Activated naive CD8-positive, alpha-beta T cell treated with anti-CD3 and anti-CD28 coated beads, Interleukin-2, amount 50 U/mL, for 24 hours (primary cell): ENCODE measurements at regions not wholly inside any gene's neighbourhood (a gene's known extent, or its start where the extent isn't known, plus 50 kb on each side); places are given as distances from the start of the nearest gene placed in this dataset.
"Not testable (repeated sequence)": the region's sequence is repeated elsewhere in the genome, so short reads cannot be mapped to it uniquely, and the experiment has no call there.

ENCODE experiments used
- ATAC-seq: fragments of 150-1000 bp; cut with Tn5 transposase; one replicate; pipeline ENCODE4 v1.10.0; 2021
- DNase-seq: peaks from one replicate; pipeline ENCODE4 v3.0.0; 2021
- H3K27ac Mint-ChIP-seq: one replicate; pipeline ENCODE4 v1.8.0; 2021; ENCODE audit warnings: mild to moderate bottlenecking, mixed read lengths
- H3K27me3 Mint-ChIP-seq: one replicate; pipeline ENCODE4 v1.8.0; 2021; ENCODE audit warnings: mixed read lengths
- H3K36me3 Mint-ChIP-seq: one replicate; pipeline ENCODE4 v1.8.0; 2021; ENCODE audit warnings: low read depth, mixed read lengths
- H3K4me1 Mint-ChIP-seq: one replicate; pipeline ENCODE4 v1.8.0; 2021; ENCODE audit warnings: mixed read lengths
- H3K4me3 Mint-ChIP-seq: one replicate; pipeline ENCODE4 v1.8.0; 2021; ENCODE audit warnings: mild to moderate bottlenecking, moderate library complexity, mixed read lengths
- H3K9me3 Mint-ChIP-seq: one replicate; pipeline ENCODE4 v1.8.0; 2021; ENCODE audit warnings: mixed read lengths

DNA sequence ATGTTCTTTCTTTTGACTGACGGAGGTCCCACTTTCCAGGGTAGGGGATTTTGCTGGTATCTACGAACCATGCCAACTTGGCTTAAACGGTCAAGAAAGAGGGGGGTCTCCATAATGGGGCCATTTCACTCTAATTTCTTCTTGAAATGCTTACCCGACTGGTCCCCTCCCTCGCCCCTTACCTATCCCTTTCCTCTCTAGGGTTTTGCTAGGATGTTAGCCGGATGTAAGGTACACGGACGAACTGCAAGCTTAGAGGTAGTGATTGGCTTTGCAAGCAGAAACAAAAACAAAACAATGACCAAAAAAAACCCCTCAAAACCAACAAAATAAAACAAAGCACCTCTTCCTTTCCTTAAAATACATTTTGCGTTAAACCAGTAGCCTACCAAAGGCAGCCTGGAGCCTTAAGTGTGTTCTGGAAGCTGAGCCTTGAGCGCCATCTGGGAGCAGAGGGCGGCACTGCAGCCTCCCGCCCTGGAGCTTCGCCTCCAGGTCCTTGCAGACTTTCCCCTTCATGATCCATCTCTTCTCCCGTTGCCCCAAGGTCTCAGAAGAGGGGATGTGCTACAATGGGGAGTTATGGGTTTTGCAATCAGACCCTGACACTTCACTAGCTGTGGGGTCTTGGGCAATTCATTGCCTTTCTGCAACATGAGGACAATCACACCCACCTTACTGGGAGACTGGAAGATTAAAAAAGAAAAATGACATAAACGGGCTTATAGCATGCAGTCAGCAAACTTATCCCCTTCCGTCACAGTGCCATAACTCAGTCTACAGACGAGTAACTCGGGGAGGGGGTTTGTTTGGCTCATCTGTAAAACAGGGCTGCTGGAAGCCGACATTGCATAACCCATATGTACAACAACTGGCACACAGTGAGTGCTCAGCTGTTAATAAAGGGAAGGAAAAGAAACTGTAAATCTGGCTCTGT is 125.9 kb upstream of the RRN3 start:
- not testable (repeated sequence) for H3K4me3 Mint-ChIP-seq, H3K9me3 Mint-ChIP-seq, H3K4me1 Mint-ChIP-seq, H3K27ac Mint-ChIP-seq, H3K36me3 Mint-ChIP-seq, H3K27me3 Mint-ChIP-seq
- ATAC-seq (peak; percentile 61), DNase-seq (peak; percentile 2)

- not testable (repeated sequence) for H3K36me3 Mint-ChIP-seq, H3K27ac Mint-ChIP-seq, ATAC-seq
These were observed 124.9 kb upstream of the RRN3 start for GRCh38 chr16:15218856-15219500.

DNA sequence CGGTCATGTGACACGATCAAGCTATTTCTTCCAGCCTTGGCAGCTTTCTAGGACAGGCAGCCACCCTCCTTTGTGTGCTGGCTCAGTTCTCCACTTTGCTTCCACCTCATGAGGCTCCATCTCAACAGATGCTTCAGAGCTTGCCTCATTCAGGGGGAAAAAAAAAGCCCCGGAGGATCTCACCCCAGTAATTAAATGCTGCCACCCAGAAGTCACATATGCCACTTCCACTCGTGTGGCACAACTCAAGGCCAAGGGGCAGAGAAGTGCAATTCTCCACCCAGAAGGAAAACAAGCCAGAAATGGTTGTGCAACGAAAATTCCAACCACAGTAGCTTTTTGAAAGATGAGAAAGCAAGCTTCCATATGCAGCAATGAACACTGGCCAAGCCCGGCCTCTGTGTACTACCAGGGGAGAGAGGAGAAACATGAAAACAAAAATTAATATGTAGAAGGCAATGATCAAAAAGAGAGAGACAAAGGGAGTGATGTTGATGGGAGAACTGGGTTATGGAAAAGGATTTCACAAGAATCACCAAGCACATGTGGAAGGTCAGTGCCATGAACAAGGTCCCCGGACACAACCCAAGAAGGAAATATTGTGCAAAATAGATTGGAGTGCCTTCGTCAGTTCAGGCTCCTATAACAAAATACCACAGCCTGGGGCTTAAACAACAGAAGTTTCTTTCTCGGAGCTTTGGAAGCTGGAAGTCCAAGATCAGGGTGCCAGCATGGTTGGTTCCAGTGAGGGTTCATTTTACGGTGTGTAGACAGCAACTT is 113.3 kb upstream of the RRN3 start:
- H3K4me1 Mint-ChIP-seq, ATAC-seq, H3K36me3 Mint-ChIP-seq, H3K9me3 Mint-ChIP-seq, H3K27ac Mint-ChIP-seq, DNase-seq, H3K27me3 Mint-ChIP-seq, H3K4me3 Mint-ChIP-seq: not testable (repeated sequence)

More at GRCh38 chr16:15218856-15219500, 124.9 kb upstream of the RRN3 start:
- not testable (repeated sequence) for H3K4me1 Mint-ChIP-seq, H3K27me3 Mint-ChIP-seq, DNase-seq, H3K4me3 Mint-ChIP-seq, H3K9me3 Mint-ChIP-seq

GRCh38 chr16:15206439-15206838 is 112.4 kb upstream of the RRN3 start:
- H3K4me1 Mint-ChIP-seq, ATAC-seq, H3K27ac Mint-ChIP-seq, H3K4me3 Mint-ChIP-seq, H3K9me3 Mint-ChIP-seq, H3K27me3 Mint-ChIP-seq, H3K36me3 Mint-ChIP-seq, DNase-seq: not testable (repeated sequence)

GRCh38 chr16:15205939-15206338 is 111.9 kb upstream of the RRN3 start:
- H3K27me3 Mint-ChIP-seq, DNase-seq, H3K4me3 Mint-ChIP-seq, H3K27ac Mint-ChIP-seq, H3K4me1 Mint-ChIP-seq, ATAC-seq, H3K36me3 Mint-ChIP-seq, H3K9me3 Mint-ChIP-seq: not testable (repeated sequence)

GRCh38 chr16:15204571-15204970 is 110.5 kb upstream of the RRN3 start:
- not testable (repeated sequence) for H3K4me1 Mint-ChIP-seq, H3K27me3 Mint-ChIP-seq, H3K4me3 Mint-ChIP-seq, H3K36me3 Mint-ChIP-seq, H3K27ac Mint-ChIP-seq, H3K9me3 Mint-ChIP-seq, DNase-seq, ATAC-seq

GRCh38 chr16:15192813-15193212 is 98.7 kb upstream of the RRN3 start:
- not testable (repeated sequence) for DNase-seq, ATAC-seq, H3K9me3 Mint-ChIP-seq, H3K4me1 Mint-ChIP-seq, H3K4me3 Mint-ChIP-seq, H3K36me3 Mint-ChIP-seq, H3K27ac Mint-ChIP-seq, H3K27me3 Mint-ChIP-seq

DNA sequence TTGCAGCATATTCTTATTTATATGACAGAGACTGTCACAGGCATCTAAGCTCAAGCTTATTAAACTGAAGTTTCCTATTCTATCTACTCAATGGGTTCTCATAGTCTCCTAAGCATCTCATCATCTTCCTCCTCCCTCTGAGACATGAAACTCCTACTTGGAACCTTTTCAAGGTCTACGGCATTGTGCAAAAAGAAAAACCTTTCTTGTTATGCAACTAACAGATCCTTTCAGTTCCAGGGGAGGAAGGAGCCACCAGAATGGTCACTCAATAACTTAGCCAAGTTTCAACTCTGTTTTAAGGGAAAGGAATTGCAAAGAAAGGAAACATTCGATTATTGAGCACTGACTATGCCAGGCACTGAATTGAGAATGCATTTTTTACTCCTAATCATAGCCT is 98.1 kb upstream of the RRN3 start:
- not testable (repeated sequence) for H3K27me3 Mint-ChIP-seq, ATAC-seq, H3K4me3 Mint-ChIP-seq

DNA sequence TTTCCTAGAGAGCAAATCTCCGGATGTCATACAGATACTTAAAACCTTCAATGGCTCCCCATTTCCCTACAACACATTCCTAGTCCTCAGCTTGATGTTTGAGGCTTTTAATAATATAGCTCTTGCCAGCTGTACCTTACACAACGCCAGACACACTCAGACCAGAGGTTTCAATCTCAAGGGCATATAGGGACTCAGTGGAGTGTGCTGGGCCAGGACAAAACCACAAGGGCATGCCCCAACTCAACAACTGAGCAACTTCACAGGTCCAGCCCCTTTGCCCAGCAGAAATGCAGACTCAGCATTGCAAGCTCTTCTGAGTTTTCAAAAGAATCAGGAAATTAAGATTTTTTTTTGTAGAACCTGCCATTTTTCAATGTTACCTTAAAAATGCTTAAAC is 95.4 kb upstream of the RRN3 start:
- not testable (repeated sequence) for H3K36me3 Mint-ChIP-seq, DNase-seq, H3K4me3 Mint-ChIP-seq, H3K27ac Mint-ChIP-seq, ATAC-seq, H3K9me3 Mint-ChIP-seq, H3K4me1 Mint-ChIP-seq, H3K27me3 Mint-ChIP-seq

More for the DNA sequence above, 98.1 kb upstream of the RRN3 start:
- H3K9me3 Mint-ChIP-seq, H3K4me1 Mint-ChIP-seq, DNase-seq, H3K36me3 Mint-ChIP-seq, H3K27ac Mint-ChIP-seq: not testable (repeated sequence)
